Mesenchymal stem cell (in vitro differentiated cells and primary cell): ENCODE measurements at regions not wholly inside any gene's neighbourhood (a gene's known extent, or its start where the extent isn't known, plus 50 kb on each side); places are given as distances from the start of the nearest gene placed in this dataset.

ENCODE experiments used
- DNase-seq: peaks from one replicate; pipeline ENCODE4 v3.0.0-alpha.2; 2013
- H2AFZ ChIP-seq: one replicate; pipeline ENCODE4 v1.6.1; 2013; ENCODE audit warnings: low read depth, mild to moderate bottlenecking, control low read depth, inconsistent platforms, low read length, moderate library complexity
- H2AK5ac ChIP-seq: 2 replicates; pipeline ENCODE4 v1.6.1; 2013; ENCODE audit warnings: low read length, moderate library complexity, mild to moderate bottlenecking, inconsistent platforms; ENCODE audit not compliant: severe bottlenecking
- H2BK120ac ChIP-seq: one replicate; pipeline ENCODE4 v1.6.1; 2013; ENCODE audit warnings: low read depth, mild to moderate bottlenecking, inconsistent platforms, low read length, moderate library complexity
- H2BK12ac ChIP-seq, 2 experiments: one replicate each; pipeline ENCODE4 v1.6.1; 2013; ENCODE audit warnings: inconsistent platforms in 2 of 2, low read length in 2 of 2, mild to moderate bottlenecking in 2 of 2, moderate library complexity in 2 of 2, control low read depth in 1 of 2
- H2BK15ac ChIP-seq: one replicate; pipeline ENCODE4 v1.6.1; 2013; ENCODE audit warnings: mild to moderate bottlenecking, low read depth, inconsistent platforms; ENCODE audit not compliant: poor library complexity, severe bottlenecking
- H2BK5ac ChIP-seq: 2 replicates; pipeline ENCODE4 v1.6.1; 2013; ENCODE audit warnings: low read depth, mild to moderate bottlenecking, low read length, control low read depth, inconsistent platforms; ENCODE audit not compliant: poor library complexity, severe bottlenecking
- H3K14ac ChIP-seq, 2 experiments: one replicate each; pipeline ENCODE4 v1.6.1; 2013; ENCODE audit warnings: inconsistent platforms in 2 of 2, low read length in 2 of 2, control low read depth in 1 of 2, mild to moderate bottlenecking in 1 of 2, moderate library complexity in 1 of 2
- H3K18ac ChIP-seq, 2 experiments: one replicate each; pipeline ENCODE4 v1.6.1; 2013; ENCODE audit warnings: inconsistent platforms in 2 of 2, low read length in 2 of 2, control low read depth in 1 of 2, low read depth in 1 of 2, mild to moderate bottlenecking in 1 of 2
- H3K23ac ChIP-seq, 2 experiments: one replicate each; pipeline ENCODE4 v1.6.1; 2013; ENCODE audit warnings: inconsistent platforms in 2 of 2, low read length in 2 of 2, mild to moderate bottlenecking in 2 of 2, moderate library complexity in 2 of 2, control low read depth in 1 of 2
- H3K27ac ChIP-seq: 2 replicates; pipeline ENCODE4 v1.5.1; 2013; ENCODE audit warnings: mild to moderate bottlenecking, moderate library complexity, low read length, control low read depth, inconsistent platforms; ENCODE audit not compliant: poor library complexity, severe bottlenecking
- H3K27me3 ChIP-seq, 2 experiments: 2 replicates each; pipeline versions ENCODE4 v1.6.1 to v1.7.0; 2013; ENCODE audit warnings: low read length in 2 of 2, mild to moderate bottlenecking in 2 of 2, moderate library complexity in 2 of 2, control low read depth in 1 of 2, inconsistent platforms in 1 of 2; ENCODE audit not compliant: control insufficient read depth in 1 of 2, insufficient read depth in 1 of 2
- H3K36me3 ChIP-seq, 2 experiments: 2 replicates each; pipeline versions ENCODE4 v1.6.1 to v1.7.0; 2013; ENCODE audit warnings: low read length in 2 of 2, control low read depth in 1 of 2, inconsistent platforms in 1 of 2, low read depth in 1 of 2, mild to moderate bottlenecking in 1 of 2; ENCODE audit not compliant: insufficient read depth in 2 of 2, control insufficient read depth in 1 of 2
- H3K4ac ChIP-seq, 2 experiments: one replicate each; pipeline ENCODE4 v1.6.1; 2013; ENCODE audit warnings: inconsistent platforms in 2 of 2, low read length in 2 of 2, mild to moderate bottlenecking in 2 of 2, moderate library complexity in 2 of 2, control low read depth in 1 of 2, low read depth in 1 of 2
- H3K4me1 ChIP-seq: 2 replicates; pipeline ENCODE4 v1.6.1; 2013; ENCODE audit warnings: low read depth, low read length, control low read depth; ENCODE audit not compliant: control insufficient read depth, insufficient read depth
- H3K4me2 ChIP-seq: 2 replicates; pipeline ENCODE4 v1.6.1; 2013; ENCODE audit warnings: low read length, mild to moderate bottlenecking, inconsistent platforms; ENCODE audit not compliant: poor library complexity, severe bottlenecking
- H3K4me3 ChIP-seq, 2 experiments: 2 replicates each; pipeline versions ENCODE4 v1.5.1 to v1.7.0; 2013; ENCODE audit warnings: low read length in 2 of 2, mild to moderate bottlenecking in 2 of 2, control low read depth in 1 of 2, low read depth in 1 of 2; ENCODE audit not compliant: insufficient read depth in 1 of 2
- H3K79me1 ChIP-seq: replicated peaks from 2 replicates; pipeline ENCODE4 v1.6.1; 2013; ENCODE audit warnings: mild to moderate bottlenecking, control low read depth, low read length, inconsistent platforms; ENCODE audit not compliant: poor library complexity, severe bottlenecking
- H3K9ac ChIP-seq: 2 replicates; pipeline ENCODE4 v1.7.0; 2013; ENCODE audit warnings: mild to moderate bottlenecking, low read length, moderate library complexity
- H3K9me3 ChIP-seq: 2 replicates; pipeline ENCODE4 v1.7.0; 2013; ENCODE audit warnings: mild to moderate bottlenecking, low read length; ENCODE audit not compliant: control insufficient read depth
- H4K8ac ChIP-seq: one replicate; pipeline ENCODE4 v1.6.1; 2013; ENCODE audit warnings: inconsistent platforms, mild to moderate bottlenecking, low read length, moderate library complexity
- H4K91ac ChIP-seq: one replicate; pipeline ENCODE4 v1.6.1; 2013; ENCODE audit warnings: mild to moderate bottlenecking, low read length, inconsistent platforms
- WGBS: methylation state at CpG from one replicate; pipeline ENCODE4 v1.1.7; 2013; ENCODE audit warnings: mixed read lengths; 5-methylcytosine and 5-hydroxymethylcytosine counted together

- H3K23ac ChIP-seq: no peak overlapping the region
- H3K4me3 ChIP-seq: no peak overlapping the region
- H2AFZ ChIP-seq: no peak overlapping the region
- no peaks in the 10 kb centered on the region for H3K79me1 ChIP-seq
- no peak overlapping the region for H4K91ac ChIP-seq
- no peak overlapping the region for H3K4me2 ChIP-seq
- no peak overlapping the region for H4K8ac ChIP-seq
- no peak overlapping the region for H2BK15ac ChIP-seq
- no peak overlapping the region for H3K18ac ChIP-seq
- no peak overlapping the region for H3K4ac ChIP-seq
- no peak overlapping the region for H2BK12ac ChIP-seq
- H3K4me1 ChIP-seq: no peaks in the 10 kb centered on the region
- H3K36me3 ChIP-seq: no peaks in the 10 kb centered on the region
- H2BK5ac ChIP-seq: no peak overlapping the region
- peaks cover 2% of the 10 kb centered on the region for H3K9me3 ChIP-seq
- no peak for DNase-seq
- no peak overlapping the region for H2BK120ac ChIP-seq
- H3K27me3 ChIP-seq: no peaks in the 10 kb centered on the region
- H3K14ac ChIP-seq: no peak overlapping the region
- no peak overlapping the region for H2AK5ac ChIP-seq
- 55% methylated on average over 6 of the region's 7 CpGs for WGBS
- H3K27ac ChIP-seq: no peak overlapping the region
- no peak overlapping the region for H3K9ac ChIP-seq
Measured at GRCh38 chr22:47607486-47607885, 845.0 kb downstream of the TBC1D22A start.

- no peak overlapping the region for H3K14ac ChIP-seq
- H4K91ac ChIP-seq: no peak overlapping the region
- peaks cover 2% of the 10 kb centered on the region for H3K9me3 ChIP-seq
- no peak overlapping the region for H2BK15ac ChIP-seq
- no peak overlapping the region for H2BK120ac ChIP-seq
- no peak overlapping the region for H3K27ac ChIP-seq
- no peak overlapping the region for H3K4me3 ChIP-seq
- no peak overlapping the region for H3K9ac ChIP-seq
- no peaks in the 10 kb centered on the region for H3K36me3 ChIP-seq
- H2BK5ac ChIP-seq: no peak overlapping the region
- no peaks in the 10 kb centered on the region for H3K27me3 ChIP-seq
- WGBS: 72% methylated on average over 8 of the region's 9 CpGs
- H3K4me2 ChIP-seq: no peak overlapping the region
- DNase-seq: no peak
- no peak overlapping the region for H2BK12ac ChIP-seq
- H2AK5ac ChIP-seq: no peak overlapping the region
- H2AFZ ChIP-seq: no peak overlapping the region
- no peak overlapping the region for H4K8ac ChIP-seq
- H3K79me1 ChIP-seq: no peaks in the 10 kb centered on the region
- no peak overlapping the region for H3K18ac ChIP-seq
- H3K4me1 ChIP-seq: no peaks in the 10 kb centered on the region
- no peak overlapping the region for H3K4ac ChIP-seq
- no peak overlapping the region for H3K23ac ChIP-seq
Measured at GRCh38 chr22:47606426-47606825, 844.0 kb downstream of the TBC1D22A start.

GRCh38 chr22:47605886-47606285 is 843.4 kb downstream of the TBC1D22A start:
- Histone ChIP-seq H2AK5ac (no peak overlapping the region), H2BK120ac (no peak overlapping the region), H4K91ac (no peak overlapping the region), H3K14ac (no peak overlapping the region), H3K18ac (no peak overlapping the region), H3K9me3 (peaks cover 2% of the 10 kb centered on the region), H3K27ac (no peak overlapping the region), H2BK5ac (no peak overlapping the region), H3K27me3 (no peaks in the 10 kb centered on the region), H3K4me1 (no peaks in the 10 kb centered on the region), H3K4me3 (no peak overlapping the region), H2AFZ (no peak overlapping the region), H2BK12ac (no peak overlapping the region), H3K9ac (no peak overlapping the region), H3K36me3 (no peaks in the 10 kb centered on the region), H3K79me1 (no peaks in the 10 kb centered on the region), H2BK15ac (no peak overlapping the region), H3K23ac (no peak overlapping the region), H3K4me2 (no peak overlapping the region), H4K8ac (no peak overlapping the region), H3K4ac (no peak overlapping the region)
- DNase-seq: no peak
- 65% methylated on average over 5 of the region's 5 CpGs for WGBS

- Histone ChIP-seq H2AK5ac (no peak overlapping the region), H3K23ac (no peak overlapping the region), H4K91ac (no peak overlapping the region), H3K14ac (no peak overlapping the region), H3K4me2 (no peak overlapping the region), H4K8ac (no peak overlapping the region), H2BK5ac (no peak overlapping the region), H3K36me3 (no peaks in the 10 kb centered on the region), H3K9ac (no peak overlapping the region), H2BK120ac (no peak overlapping the region), H3K4me1 (no peaks in the 10 kb centered on the region), H3K9me3 (peaks cover 2% of the 10 kb centered on the region), H3K27me3 (no peaks in the 10 kb centered on the region), H2BK15ac (no peak overlapping the region), H3K79me1 (no peaks in the 10 kb centered on the region), H2AFZ (no peak overlapping the region), H3K4ac (no peak overlapping the region), H3K4me3 (no peak overlapping the region), H2BK12ac (no peak overlapping the region), H3K27ac (no peak overlapping the region), H3K18ac (no peak overlapping the region)
- 82% methylated on average over 15 of the region's 15 CpGs for WGBS
- DNase-seq: no peak
Measured at GRCh38 chr22:47605441-47605840, 843.0 kb downstream of the TBC1D22A start.
